CD14-positive monocyte (primary cell): ENCODE measurements at regions not wholly inside any gene's neighbourhood (a gene's known extent, or its start where the extent isn't known, plus 50 kb on each side); places are given as distances from the start of the nearest gene placed in this dataset.
A peak's percentile ranks its signal among the peaks of the same experiment; 100 is the strongest.

Experiments
- DNase-seq, 3 donors: peaks; one replicate each; pipeline ENCODE4 v3.0.0-alpha.2; 2011 to 2022
- H2AFZ ChIP-seq: 2 replicates; pipeline ENCODE4 v1.6.0; 2012; ENCODE audit warnings: mild to moderate bottlenecking, low read depth, low read length, inconsistent platforms; ENCODE audit not compliant: insufficient read depth, poor library complexity, severe bottlenecking
- H3K27ac ChIP-seq, 2 donors: 1 replicate in 1 of 2; 2 replicates in 1 of 2; pipeline ENCODE4 v1.5.1; 2012 to 2013; ENCODE audit warnings: low read length in 2 of 2, control low read depth in 1 of 2, inconsistent platforms in 1 of 2, low read depth in 1 of 2, mild to moderate bottlenecking in 1 of 2
- H3K27me3 ChIP-seq, 2 donors: one replicate each; pipeline versions ENCODE4 v1.6.0 to v1.6.1; 2011 to 2013; ENCODE audit warnings: low read length in 2 of 2; ENCODE audit not compliant: control insufficient read depth in 2 of 2, insufficient read depth in 2 of 2
- H3K36me3 ChIP-seq, 2 donors: replicated peaks in 1 of 2; 1 replicate in 1 of 2; 2 replicates in 1 of 2; pipeline versions ENCODE4 v1.5.1 to v1.6.1; 2012 to 2013; ENCODE audit warnings: low read length in 2 of 2, control low read depth in 1 of 2, inconsistent platforms in 1 of 2, mild to moderate bottlenecking in 1 of 2; ENCODE audit not compliant: insufficient read depth in 2 of 2, control insufficient read depth in 1 of 2
- H3K4me1 ChIP-seq, 2 donors: 1 replicate in 1 of 2; 2 replicates in 1 of 2; pipeline versions ENCODE4 v1.5.1 to v1.6.1; 2012 to 2013; ENCODE audit warnings: low read length in 2 of 2, control low read depth in 1 of 2, inconsistent platforms in 1 of 2, mild to moderate bottlenecking in 1 of 2, moderate library complexity in 1 of 2; ENCODE audit not compliant: insufficient read depth in 2 of 2, control insufficient read depth in 1 of 2
- H3K4me2 ChIP-seq: replicated peaks from 2 replicates; pipeline ENCODE3; 2012; ENCODE audit warnings: low read length, moderate library complexity, mild to moderate bottlenecking; ENCODE audit not compliant: poor library complexity, severe bottlenecking; ENCODE audit errors: extremely low read depth
- H3K4me3 ChIP-seq, 3 experiments: fragments of 200-600 bp in 1 of 3; sonication (generic) in 1 of 3; replicated peaks in 1 of 3; 1 replicate in 2 of 3; 2 replicates in 1 of 3; pipeline ENCODE4 v1.5.1; 2011 to 2013; ENCODE audit warnings: low read length in 3 of 3, mild to moderate bottlenecking in 3 of 3, control low read depth in 2 of 3, low read depth in 2 of 3, inconsistent platforms in 1 of 3, moderate library complexity in 1 of 3
- H3K79me2 ChIP-seq: 2 replicates; pipeline ENCODE4 v1.6.0; 2012; ENCODE audit warnings: mild to moderate bottlenecking, control low read depth, inconsistent platforms, low read length, moderate library complexity; ENCODE audit not compliant: insufficient read depth
- H3K9ac ChIP-seq: 2 replicates; pipeline ENCODE4 v1.6.0; 2017; ENCODE audit warnings: low read length, mild to moderate bottlenecking; ENCODE audit not compliant: insufficient read depth, poor library complexity, severe bottlenecking
- H3K9me3 ChIP-seq, 2 donors: replicated peaks in 1 of 2; 1 replicate in 1 of 2; 2 replicates in 1 of 2; pipeline versions ENCODE4 v1.5.1 to v1.6.1; 2012 to 2013; ENCODE audit warnings: low read length in 2 of 2, control low read depth in 1 of 2; ENCODE audit not compliant: control insufficient read depth in 1 of 2, insufficient read depth in 1 of 2
- H4K20me1 ChIP-seq: 2 replicates; pipeline ENCODE4 v1.6.0; 2012; ENCODE audit warnings: mild to moderate bottlenecking, low read length, control low read depth, moderate library complexity; ENCODE audit not compliant: insufficient read depth
- H3K27ac Mint-ChIP-seq, 7 donors: one replicate each; pipeline ENCODE4 v1.8.0; 2020; ENCODE audit warnings: mild to moderate bottlenecking in 7 of 7, mixed read lengths in 7 of 7, moderate library complexity in 6 of 7, inconsistent platforms in 2 of 7
- H3K27me3 Mint-ChIP-seq, 3 donors: one replicate each; pipeline ENCODE4 v1.8.0; 2021 to 2022; ENCODE audit warnings: low read depth in 3 of 3, mild to moderate bottlenecking in 3 of 3, mixed read lengths in 3 of 3, moderate library complexity in 3 of 3, inconsistent platforms in 1 of 3
- H3K36me3 Mint-ChIP-seq, 2 donors: one replicate each; pipeline ENCODE4 v1.8.0; 2020; ENCODE audit warnings: mixed read lengths in 2 of 2, inconsistent platforms in 1 of 2, mild to moderate bottlenecking in 1 of 2
- H3K4me1 Mint-ChIP-seq: one replicate; pipeline ENCODE4 v1.8.0; 2020; ENCODE audit warnings: mild to moderate bottlenecking, mixed read lengths
- H3K4me3 Mint-ChIP-seq, 2 donors: one replicate each; pipeline ENCODE4 v1.8.0; 2020; ENCODE audit warnings: mild to moderate bottlenecking in 2 of 2, mixed read lengths in 2 of 2, moderate library complexity in 1 of 2
- H3K9me3 Mint-ChIP-seq, 7 donors: one replicate each; pipeline ENCODE4 v1.8.0; 2020 to 2022; ENCODE audit warnings: mixed read lengths in 7 of 7, mild to moderate bottlenecking in 6 of 7, moderate library complexity in 6 of 7, inconsistent platforms in 2 of 7
- CTCF ChIP-seq: fragments of 200-600 bp; IDR thresholded peaks from one replicate; pipeline ENCODE4 v1.8.0; 2022; ENCODE audit warnings: antibody characterized with exemption, mild to moderate bottlenecking
- WGBS: methylation state at CpG from one replicate; pipeline ENCODE4 v1.1.5; 2013; ENCODE audit warnings: missing lambda C conversion rate; ENCODE audit not compliant: insufficient coverage; 5-methylcytosine and 5-hydroxymethylcytosine counted together
- intact Hi-C, 2 donors: fragments of 100-400 bp; cut with micrococcal nuclease; formaldehyde crosslinking; loops; one replicate each; pipeline versions ENCODE4 v1.15.0 to v1.15.1; 2023

GRCh38 chr2:236852977-236853374 is 232.7 kb upstream of the COPS8 start:
- H4K20me1 ChIP-seq, result no peaks in the 10 kb centered on the region
- H3K4me2 ChIP-seq, result no peak overlapping the region
- H3K27me3 Mint-ChIP-seq, result peaks cover 25 to 43% (median 35%) of the 10 kb centered on the region in 3 donors
- no peaks in the 10 kb centered on the region for H3K9me3 ChIP-seq
- no peak overlapping the region for H3K9ac ChIP-seq
- no peak overlapping the region for H3K4me3 Mint-ChIP-seq
- H3K36me3 ChIP-seq, result no peaks in the 10 kb centered on the region
- no peak for TF ChIP-seq CTCF
- intact Hi-C loops, result no loop called here
- no peaks in the 10 kb centered on the region for H3K36me3 Mint-ChIP-seq
- no peak for DNase-seq
- H3K27ac ChIP-seq, result no peak overlapping the region
- peaks cover 4 to 10% of the 10 kb centered on the region in 2 donors for H3K27me3 ChIP-seq
- H3K79me2 ChIP-seq, result no peaks in the 10 kb centered on the region
- H3K4me1 ChIP-seq, result no peaks in the 10 kb centered on the region
- peaks cover 3% of the 10 kb centered on the region for H3K4me1 Mint-ChIP-seq
- WGBS, result 94% methylated on average over 4 of the region's 6 CpGs
- peak overlapping the region in 1 of 7 donors; percentile 33 for H3K27ac Mint-ChIP-seq
- H3K9me3 Mint-ChIP-seq, result peaks cover 0 to 13% (median 0%) of the 10 kb centered on the region in 7 donors
- no peak overlapping the region for H2AFZ ChIP-seq
- H3K4me3 ChIP-seq, result no peak overlapping the region

- Histone ChIP-seq H2AFZ (no peak overlapping the region), H3K4me3 (no peak overlapping the region), H4K20me1 (no peaks in the 10 kb centered on the region), H3K4me1 (no peaks in the 10 kb centered on the region), H3K27me3 (peaks cover 4 to 10% of the 10 kb centered on the region in 2 donors), H3K9me3 (no peaks in the 10 kb centered on the region), H3K4me2 (no peak overlapping the region), H3K9ac (no peak overlapping the region), H3K36me3 (no peaks in the 10 kb centered on the region), H3K27ac (no peak overlapping the region), H3K79me2 (no peaks in the 10 kb centered on the region)
- TF ChIP-seq CTCF, result no peak
- H3K4me3 Mint-ChIP-seq, result no peak overlapping the region
- H3K36me3 Mint-ChIP-seq, result no peaks in the 10 kb centered on the region
- H3K27ac Mint-ChIP-seq, result peak overlapping the region in 1 of 7 donors; percentile 18
- no peak for DNase-seq
- peaks cover 28 to 42% (median 37%) of the 10 kb centered on the region in 3 donors for H3K27me3 Mint-ChIP-seq
- intact Hi-C loops, result no loop called here
- 98% methylated on average over 11 of the region's 13 CpGs for WGBS
- peaks cover 3% of the 10 kb centered on the region for H3K4me1 Mint-ChIP-seq
- H3K9me3 Mint-ChIP-seq, result peaks cover 0 to 14% (median 0%) of the 10 kb centered on the region in 7 donors
Measured at GRCh38 chr2:236853585-236854051, 232.1 kb upstream of the COPS8 start.
